ENCODE measurements at regions not wholly inside any gene's neighbourhood (a gene's known extent, or its start where the extent isn't known, plus 50 kb on each side); places are given as distances from the start of the nearest gene placed in this dataset.
A peak's percentile ranks its signal among the peaks of the same experiment; 100 is the strongest.

DNA sequence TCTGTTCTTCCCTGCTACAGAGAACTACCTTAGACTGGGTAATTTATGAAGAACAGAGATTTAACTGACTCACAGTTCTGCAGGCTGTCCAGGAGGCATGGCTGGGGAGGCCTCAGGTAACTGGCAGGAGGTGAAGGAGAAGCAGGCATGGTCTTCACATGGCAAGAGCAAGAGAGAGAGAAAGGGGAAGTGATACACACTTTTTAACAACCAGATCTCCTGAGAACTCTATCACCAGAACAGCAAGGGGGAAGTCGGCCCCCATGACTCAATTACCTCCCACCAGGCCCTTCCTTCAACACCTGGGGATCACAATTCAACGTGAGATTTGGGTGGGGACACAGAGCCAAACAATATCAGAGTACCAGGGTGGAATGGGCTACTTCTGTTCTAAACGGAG, 766.8 kb downstream of the TLE1 start:
- DNase-seq (ENCODE audit: low spot score): no peak

DNA sequence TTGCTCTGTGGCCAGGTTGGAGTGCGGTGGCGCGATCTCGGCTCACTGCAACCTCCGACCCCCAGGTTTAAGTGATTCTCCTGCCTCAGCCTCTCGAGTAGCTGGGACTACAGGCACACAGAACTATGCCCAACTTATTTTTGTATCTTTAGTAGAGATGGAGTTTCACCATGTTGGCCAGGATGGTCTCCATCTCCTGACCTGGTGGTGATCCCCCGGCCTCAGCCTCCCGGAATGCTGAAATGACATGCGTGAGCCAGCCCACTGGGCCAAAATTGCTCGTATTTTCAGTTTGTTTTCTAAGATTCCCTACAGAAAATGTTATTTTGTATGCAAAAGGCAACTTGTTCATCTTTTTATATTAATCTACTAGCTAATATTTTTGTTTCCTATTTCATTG, 782.6 kb downstream of the TLE1 start:
- no peak for DNase-seq (ENCODE audit: low spot score)

DNA sequence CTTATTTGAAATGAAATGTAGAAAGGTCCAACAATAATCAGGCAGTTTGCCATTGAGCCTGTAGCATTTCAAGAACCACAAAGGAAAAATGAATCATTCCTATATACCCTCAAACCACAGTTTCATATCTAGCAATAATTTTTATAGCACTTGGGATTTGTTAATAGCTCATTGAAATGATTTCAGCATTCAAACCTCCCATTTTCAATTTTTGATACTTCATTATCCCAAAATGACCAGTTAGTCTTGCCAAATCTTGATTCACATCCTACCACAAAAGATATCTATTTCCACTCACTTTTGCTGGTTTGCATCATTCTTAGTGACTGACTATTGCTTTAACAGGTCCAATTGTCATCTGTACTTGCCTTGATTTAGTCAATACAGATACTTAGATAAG, 790.1 kb downstream of the TLE1 start:
- DNase-seq (ENCODE audit: low spot score): no peak

DNA sequence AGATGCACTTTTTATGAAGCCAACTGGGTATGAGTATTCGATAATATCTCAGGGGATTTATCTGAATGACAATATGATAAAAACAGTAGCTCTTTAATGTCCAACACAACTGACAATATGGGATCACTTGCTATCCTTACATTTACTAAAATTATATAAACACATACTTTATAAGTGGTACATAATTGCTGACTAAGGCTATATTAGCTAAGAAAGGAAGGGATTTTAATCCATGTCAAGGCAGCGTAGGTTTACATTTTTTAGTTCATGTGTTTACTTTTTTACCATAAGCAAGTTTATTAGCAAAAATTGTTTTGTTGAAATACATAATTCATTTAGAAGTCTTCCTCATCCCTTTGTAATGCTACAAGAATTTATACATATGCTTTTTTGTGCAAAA, 796.2 kb downstream of the TLE1 start:
- DNase-seq (ENCODE audit: low spot score): no peak

DNA sequence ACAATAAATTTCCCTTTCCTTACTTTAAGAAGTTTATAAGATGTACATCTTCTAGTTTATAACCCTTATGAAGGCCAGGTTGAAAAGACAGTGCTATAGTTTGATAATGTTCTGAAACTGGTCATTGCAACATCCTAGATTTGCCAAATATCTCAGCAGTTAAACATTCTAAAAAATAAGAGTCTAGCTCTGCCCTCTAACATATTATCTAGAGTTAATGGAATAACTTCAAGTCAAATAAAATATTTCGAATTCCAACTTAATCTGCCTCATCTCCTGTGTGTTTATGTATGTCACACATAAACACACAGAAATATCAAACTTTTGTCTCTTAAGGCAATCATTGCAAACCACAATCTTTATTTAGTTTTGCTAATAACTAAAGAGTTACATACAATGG, 796.6 kb downstream of the TLE1 start:
- no peak for DNase-seq (ENCODE audit: low spot score)

DNA sequence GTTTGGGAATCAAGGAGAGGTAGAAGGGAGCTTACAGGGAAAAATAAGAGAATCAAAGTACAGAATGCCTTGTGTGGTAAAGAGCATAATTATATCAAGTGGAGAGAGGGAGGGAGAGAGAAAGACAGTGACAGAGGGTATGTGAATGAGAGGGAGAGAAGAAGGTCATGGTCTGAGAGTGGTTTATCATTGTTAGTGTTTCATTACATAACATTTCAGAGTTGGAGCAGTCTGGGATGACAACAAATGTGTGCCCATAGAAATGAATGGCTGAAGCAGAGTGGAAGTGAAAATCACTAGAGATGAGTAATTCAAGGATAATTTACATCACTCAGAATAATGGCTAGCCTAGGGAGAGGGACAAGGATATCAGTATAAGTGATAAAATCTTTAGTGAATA, 799.2 kb downstream of the TLE1 start:
- no peak for DNase-seq (ENCODE audit: low spot score)

DNA sequence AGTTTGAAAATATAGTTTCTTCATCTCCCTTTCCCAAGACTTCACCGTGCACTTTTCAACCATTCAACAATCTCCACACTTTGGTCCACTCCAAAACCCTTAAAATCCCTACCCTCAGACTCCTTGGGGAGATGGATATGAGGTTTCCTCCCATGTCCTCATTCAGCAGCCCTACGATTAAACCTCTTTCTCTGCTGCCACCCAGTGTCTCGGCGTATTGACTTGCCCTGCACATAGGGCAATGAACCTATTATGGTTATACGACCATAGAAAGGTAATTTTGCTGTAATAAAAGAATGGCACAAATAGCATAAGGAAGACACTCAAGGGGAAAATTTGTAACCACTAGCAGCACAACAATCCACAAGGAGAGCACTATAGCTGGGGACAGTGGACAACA, 803.5 kb downstream of the TLE1 start:
- no peak for DNase-seq (ENCODE audit: low spot score)

DNA sequence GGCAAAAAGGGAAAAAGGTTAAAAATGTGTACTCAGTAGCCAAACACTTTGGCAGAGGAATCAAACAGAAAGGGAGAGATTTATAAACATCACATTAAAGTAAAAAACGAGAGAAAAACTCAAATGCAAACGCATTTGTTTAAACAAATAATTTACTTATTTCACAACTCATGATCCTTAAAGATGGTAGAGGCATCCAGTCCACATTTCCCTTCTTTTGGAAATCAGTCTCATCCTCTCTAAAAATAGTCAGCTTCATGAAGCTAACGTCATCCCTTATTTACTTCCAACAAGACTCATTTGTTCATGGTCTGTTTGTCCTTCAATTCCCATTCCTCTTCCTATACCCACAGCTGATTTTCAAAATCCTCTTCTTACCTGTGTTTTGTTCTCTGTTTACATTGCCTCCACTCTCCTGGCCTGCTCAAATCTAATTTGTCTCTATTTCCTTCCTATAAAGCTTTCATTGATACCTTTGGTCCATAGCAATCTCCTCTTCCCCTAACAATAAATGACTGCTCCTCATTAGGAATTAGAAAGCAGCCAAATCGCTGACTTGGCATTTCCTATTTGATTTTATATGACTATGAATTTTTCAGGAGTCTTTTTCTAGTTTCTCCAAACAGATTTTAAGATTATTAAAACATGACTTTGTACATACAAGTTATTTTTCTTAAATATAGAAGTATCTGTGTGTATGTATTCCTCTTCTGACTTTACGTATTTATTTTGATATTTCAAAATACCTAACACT, 805.3 kb downstream of the TLE1 start:
- DNase-seq (ENCODE audit: low spot score): no peak

DNA sequence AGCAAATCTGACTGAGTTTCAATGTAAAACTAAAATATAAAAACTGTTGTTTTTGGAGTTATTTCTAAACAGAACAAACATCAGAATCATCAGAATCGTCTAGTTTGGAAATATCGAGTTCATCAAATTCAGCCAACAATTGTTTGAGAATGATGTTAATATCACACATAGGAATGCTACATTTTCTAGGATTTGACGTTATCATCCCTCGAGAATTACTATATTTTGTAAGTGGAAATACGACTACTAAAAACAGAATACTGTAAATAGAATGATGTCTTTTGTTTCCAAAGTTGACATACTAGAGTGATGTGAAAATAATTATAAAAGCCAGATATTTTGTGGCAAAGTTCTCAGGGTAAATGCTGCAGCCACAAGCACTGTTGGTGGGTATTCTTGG, 805.9 kb downstream of the TLE1 start:
- DNase-seq (ENCODE audit: low spot score): no peak

DNA sequence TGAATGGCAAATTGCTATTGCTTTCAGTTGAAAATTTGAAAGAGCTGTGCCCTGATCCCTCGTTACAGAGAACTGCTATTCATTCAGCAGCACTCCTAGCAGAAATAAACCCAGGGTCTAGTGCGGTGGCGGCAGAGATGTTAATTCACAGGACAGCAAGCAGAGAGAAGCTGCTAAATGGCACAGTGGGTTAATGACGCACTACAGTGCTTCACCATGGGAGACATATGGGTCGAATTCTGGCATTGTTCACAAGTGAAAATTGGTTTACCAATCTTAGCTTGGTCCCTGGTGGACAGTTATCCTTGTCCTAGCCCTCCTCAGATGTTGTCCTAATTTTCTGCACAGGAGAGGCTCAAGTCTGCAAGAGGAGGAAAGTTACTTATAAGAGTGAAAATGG, 807.4 kb downstream of the TLE1 start:
- DNase-seq (ENCODE audit: low spot score): no peak

DNA sequence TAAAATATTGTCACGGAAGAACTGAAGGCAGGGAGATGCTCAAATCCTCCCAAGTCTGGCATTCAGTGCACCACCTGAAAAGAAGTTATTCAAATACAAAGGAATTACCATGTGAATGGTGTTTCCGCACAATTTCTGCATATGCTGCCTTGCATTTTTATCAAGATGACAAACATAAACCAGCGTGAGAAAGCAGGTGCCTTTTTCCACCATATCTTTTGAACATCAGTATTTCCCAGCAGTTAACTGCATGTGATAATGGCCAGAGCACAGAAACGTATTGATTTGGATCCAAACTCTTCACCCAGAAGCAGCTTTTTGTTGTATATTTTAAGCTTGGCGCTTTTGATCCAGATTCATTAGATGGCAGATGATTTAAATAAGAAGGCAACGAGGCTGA, 808.0 kb downstream of the TLE1 start:
- DNase-seq (ENCODE audit: low spot score): no peak

DNA sequence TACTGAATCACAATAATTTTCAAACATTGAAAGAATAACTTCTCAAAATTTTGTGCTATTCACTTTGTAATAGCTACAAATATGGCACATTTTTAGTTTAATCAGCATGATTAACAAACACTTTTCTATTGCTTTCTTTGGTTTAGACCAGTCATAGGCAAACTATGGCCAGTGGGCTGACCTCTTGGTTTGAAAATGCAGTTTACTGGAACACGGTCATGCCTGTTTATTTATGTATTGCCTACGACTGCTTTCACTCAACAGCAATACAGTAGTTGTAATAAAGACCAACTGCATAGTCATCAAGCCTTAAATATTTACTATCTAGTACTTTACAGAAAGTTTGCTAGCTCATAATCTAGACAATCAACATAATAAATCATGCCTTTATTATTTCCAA, 810.8 kb downstream of the TLE1 start:
- no peak for DNase-seq (ENCODE audit: low spot score)

DNA sequence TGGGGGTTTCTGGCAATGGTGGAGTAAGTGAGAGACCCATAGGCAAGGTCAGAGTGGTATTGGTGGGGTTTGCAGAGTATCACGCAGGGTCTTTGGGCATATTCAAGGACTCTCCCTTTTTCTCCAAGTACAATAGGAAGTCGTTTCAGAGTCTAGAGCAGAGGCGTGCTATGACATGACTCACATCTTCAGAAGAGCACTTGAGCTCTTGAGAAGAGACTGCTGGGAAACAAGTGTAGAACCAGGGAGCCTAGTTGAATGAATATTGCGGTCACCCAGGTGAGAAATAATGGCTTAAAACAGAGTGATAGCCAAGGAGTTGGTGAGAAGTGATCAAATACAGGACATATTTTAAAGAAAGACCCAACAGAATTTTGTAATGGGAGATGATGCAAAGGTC, 813.4 kb downstream of the TLE1 start:
- DNase-seq (ENCODE audit: low spot score): no peak

DNA sequence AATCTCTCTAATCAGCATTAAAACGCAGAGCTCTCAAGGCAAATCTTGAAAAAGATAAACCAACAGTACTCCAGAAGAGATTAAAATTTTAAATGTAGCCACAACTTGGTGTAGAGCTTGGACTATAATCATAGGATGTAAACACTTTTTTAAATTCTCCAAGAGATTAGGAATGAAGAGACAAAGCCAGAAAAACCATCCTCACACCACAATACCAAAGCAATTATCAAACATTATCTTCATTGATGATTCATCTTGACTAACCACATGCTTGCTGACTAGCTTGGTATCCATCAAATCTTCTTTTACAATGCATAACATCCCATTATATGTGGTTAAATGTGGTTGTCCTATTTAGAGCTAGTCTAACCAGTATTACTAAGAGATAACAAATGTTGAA, 815.1 kb downstream of the TLE1 start:
- peak; percentile 56 for DNase-seq (ENCODE audit: low spot score)

DNA sequence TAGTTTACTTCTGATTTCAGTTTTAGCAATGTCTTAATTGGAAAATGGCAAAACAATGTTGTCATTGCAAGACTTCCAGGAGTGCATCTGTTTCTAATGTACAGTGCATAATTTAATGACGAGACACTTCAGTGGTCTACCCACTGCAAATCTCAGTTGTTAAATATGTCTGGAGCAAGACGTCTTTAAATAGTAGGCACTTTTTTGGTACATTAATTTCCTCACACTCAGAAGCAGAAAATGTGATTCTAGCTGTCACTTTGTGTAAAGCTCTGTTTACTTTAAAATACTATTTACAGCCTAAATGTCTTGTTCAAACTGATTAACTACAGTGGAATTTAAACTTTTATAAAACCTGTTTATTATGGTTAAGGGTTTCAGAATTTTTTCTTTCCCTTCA, 815.5 kb downstream of the TLE1 start:
- no peak for DNase-seq (ENCODE audit: low spot score)

DNA sequence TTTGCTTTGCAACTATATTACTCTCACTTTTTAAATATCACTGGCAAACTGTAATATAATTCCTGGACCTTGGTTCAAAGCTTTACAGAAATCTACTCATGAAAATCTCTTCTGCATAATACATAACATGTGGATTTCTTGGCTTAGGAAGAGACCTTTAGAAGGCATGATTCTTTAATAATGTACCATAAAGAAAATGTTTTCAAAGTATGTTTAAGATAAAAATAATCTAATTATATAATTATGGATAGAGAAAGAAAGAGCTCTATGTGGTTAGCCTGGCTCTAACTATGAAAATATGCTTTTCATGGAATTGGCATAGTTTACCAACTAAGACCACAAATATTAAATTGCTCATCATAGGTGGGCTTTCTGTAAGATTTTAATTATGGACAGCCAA, 817.8 kb downstream of the TLE1 start:
- DNase-seq (ENCODE audit: low spot score): no peak

DNA sequence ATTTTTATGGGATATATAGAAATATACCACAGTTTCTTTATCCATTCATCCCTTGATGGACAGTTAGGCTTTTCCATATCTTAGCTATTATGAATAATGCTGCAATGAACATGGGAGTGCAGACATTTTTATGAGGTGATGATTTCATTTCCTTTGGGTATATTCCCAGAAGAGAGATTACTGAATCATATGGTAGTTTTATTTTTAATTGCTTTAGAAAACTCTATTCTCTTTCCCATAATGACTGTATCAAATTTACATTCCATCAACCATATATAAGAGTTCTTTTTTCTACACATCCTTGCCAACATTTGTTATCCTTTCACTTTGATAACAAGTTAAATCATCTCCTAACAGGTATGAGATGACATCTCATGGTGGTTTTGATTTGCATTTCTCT, 821.6 kb downstream of the TLE1 start:
- no peak for DNase-seq (ENCODE audit: low spot score)

DNA sequence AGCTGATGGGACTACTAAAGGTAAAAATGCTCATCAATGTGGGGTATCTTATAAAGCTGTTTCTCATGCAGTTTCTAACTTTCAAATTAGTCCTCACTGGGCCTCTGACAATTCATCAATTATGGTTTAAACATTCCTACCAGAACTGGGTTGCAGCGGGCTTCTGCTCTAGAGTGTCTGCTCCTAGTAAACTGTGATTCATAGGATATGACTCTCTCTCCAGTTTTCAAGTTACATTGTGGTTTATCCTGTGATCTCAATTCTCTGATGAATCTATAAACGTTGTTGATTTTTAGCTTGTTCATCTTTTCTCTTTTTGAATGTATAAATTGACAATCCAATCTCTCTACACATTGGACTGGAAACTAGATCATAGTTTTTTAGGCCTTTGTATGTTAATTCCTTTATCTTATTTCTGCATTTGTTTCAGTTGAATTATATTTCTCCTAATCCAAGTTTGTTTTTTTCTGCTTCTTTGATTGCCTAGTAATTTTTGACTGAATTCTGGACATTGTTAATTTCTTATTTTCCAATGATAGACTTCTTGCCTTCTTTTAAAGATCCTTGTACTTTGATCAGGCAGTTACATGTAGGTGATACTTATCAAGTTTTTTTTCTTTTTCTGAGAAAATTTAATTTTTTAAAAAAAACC, 822.6 kb downstream of the TLE1 start:
- no peak for DNase-seq (ENCODE audit: low spot score)

DNA sequence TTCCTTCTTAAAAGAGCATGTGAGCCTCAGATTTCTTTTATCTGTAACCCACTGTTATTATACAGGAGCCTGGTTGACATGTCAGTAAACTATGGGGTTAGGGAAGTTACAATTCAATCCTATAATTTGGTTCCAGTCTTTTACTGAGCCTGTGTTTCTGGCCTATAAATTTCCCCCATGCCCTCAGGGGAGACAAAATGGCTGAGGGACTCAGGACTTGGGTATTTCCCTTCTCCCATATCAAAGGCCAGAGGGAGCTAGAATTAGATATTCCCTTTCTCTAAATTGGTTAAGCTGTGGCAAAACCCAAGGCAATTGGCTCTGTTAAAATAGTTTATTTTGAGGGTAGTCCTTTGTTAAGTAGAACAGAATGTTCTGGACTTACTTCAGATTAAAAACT, 823.2 kb downstream of the TLE1 start:
- no peak for DNase-seq (ENCODE audit: low spot score)

DNA sequence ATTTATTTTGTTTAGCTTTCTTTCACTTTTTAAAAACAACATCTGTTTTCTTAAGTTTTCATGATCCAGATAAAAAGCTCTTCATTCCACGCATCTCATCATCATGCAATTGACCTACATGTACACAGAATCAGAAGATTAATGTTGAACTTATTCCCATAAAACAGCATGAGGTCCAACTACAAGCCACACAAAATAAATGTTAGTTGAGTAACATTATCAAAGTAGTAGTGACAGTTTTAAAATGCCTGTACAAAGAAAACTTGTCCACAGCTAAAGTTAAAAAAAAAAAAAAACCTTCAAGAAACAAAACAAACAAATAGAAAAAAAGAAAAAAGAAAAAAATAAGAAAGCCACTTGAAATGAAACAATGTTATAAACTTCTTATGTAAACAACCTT, 846.3 kb downstream of the TLE1 start:
- DNase-seq (ENCODE audit: low spot score): no peak

DNA sequence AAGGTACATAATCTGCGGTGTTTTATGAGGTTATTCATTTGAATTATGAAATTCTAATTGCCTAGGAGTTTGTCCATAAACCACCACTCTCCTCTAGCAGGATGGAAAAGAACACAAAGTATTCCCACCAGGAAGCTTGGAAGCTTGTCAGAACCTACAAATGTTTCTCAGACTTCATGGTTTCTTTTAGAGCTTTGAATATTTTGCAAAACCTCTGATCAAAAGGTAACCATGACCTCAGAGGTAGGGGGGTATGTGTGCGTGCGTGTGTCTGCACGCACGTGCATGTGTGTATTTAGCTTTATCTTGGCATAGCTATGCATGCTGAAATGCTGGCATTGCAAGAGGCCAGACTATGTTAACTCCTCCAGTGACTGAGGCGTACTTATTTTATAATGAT, 847.0 kb downstream of the TLE1 start:
- DNase-seq (ENCODE audit: low spot score): no peak

DNA sequence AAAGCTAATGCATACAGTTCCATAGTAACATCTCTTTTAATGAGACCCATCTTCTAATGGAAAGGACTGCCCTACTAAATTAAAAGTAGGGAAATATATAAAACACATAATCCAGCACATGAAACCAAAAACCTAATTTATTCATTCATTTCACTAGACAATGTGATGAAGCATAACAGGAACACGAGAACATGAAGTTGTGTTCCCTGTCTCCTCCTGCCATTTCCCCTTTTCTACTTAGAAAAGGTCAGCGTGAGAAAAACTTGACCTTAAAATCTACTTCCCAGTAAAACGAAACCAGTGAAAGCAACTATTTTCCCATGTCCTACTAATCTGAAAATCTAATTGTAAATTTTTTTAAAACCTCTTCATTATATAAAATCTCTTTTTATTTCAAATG, 847.5 kb downstream of the TLE1 start:
- DNase-seq (ENCODE audit: low spot score): no peak

DNA sequence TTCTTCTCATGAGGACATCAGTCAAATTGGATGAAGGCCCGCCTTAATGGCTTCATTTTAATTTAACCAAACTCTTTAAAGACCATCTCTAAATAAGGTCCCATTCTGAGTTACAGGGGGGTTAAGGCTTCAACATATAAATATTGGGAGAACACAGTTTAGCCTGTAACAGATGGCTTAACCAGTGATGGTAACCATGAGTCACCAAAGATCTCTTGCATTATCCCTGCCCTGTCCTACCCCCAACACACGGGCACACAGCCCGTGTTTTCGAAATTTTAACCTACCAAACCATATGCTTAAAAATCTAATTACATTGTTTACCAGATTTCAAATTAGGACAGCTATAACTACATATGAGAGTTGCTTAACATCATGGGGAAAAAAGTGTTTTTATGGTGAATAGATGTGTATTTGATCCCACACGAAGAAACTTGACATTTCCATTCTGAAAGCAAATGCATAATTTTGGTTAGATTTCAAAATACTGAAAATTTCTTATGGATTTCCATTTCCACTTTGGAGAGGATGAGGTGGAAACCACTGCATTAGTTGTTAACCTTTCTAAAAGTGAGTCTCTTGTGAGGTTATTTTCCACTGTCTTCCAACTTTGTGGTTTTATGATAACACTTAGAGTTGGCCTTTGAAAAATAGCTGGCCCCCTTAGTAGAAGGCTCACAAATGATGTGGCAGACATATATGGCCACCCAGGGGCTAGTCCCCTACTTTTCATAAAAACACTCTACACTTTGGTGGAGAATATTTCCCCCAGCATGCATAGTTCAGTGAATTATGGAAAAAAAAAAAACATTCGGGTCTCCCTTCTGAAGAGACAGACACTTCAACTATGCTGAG, 849.3 kb downstream of the TLE1 start:
- no peak for DNase-seq (ENCODE audit: low spot score)
